Right lobe of liver (tissue), 4 donors: ENCODE measurements at regions not wholly inside any gene's neighbourhood (a gene's known extent, or its start where the extent isn't known, plus 50 kb on each side); places are given as distances from the start of the nearest gene placed in this dataset.

ENCODE experiments used
- POLR2A ChIP-seq: fragments of 450-650 bp; IDR thresholded peaks from one replicate; pipeline ENCODE4 v1.6.1; 2017; ENCODE audit warnings: antibody characterized with exemption, mild to moderate bottlenecking
- TF ChIP-seq, protein P1 (sequence below), 4 donors: fragments of 200-600 bp in 3 of 4; fragments of 450-650 bp in 1 of 4; IDR thresholded peaks; one replicate each; pipeline versions ENCODE4 v1.5.1 to v1.8.0; 2016 to 2022; ENCODE audit warnings: antibody characterized with exemption in 4 of 4, mild to moderate bottlenecking in 2 of 4
- donor health status: DM: no; HTN: no; CAD: no.
- donor health status: DM: no; HTN: no; CAD: no.
- donor health status: DM: no; HTN: yes; CAD: no.

DNA sequence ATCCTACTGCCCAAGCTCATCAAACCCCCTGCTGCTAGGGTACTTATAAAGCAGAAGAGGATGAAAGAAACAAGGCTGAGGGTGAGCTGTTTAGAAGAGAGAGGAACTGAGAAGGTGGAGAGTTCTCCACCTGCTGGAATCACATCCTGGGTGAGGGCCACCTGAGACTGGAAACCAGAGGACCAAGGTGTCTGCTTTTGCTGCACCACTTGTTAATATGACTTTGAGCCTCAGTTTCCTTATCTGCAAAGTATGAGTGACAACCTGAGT is 203.2 kb upstream of the SSTR1 start:
- TF ChIP-seq POLR2A: no peak
- TF ChIP-seq, protein P1, sequence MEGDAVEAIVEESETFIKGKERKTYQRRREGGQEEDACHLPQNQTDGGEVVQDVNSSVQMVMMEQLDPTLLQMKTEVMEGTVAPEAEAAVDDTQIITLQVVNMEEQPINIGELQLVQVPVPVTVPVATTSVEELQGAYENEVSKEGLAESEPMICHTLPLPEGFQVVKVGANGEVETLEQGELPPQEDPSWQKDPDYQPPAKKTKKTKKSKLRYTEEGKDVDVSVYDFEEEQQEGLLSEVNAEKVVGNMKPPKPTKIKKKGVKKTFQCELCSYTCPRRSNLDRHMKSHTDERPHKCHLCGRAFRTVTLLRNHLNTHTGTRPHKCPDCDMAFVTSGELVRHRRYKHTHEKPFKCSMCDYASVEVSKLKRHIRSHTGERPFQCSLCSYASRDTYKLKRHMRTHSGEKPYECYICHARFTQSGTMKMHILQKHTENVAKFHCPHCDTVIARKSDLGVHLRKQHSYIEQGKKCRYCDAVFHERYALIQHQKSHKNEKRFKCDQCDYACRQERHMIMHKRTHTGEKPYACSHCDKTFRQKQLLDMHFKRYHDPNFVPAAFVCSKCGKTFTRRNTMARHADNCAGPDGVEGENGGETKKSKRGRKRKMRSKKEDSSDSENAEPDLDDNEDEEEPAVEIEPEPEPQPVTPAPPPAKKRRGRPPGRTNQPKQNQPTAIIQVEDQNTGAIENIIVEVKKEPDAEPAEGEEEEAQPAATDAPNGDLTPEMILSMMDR (IDR thresholded peaks at IDR 0.05): no peak
